Left forelimb (tissue), 1 donor: ENCODE measurements at regions not wholly inside any gene's neighbourhood (a gene's known extent, or its start where the extent isn't known, plus 50 kb on each side); places are given as distances from the start of the nearest gene placed in this dataset.
"Not testable (repeated sequence)": the region's sequence is repeated elsewhere in the genome, so short reads cannot be mapped to it uniquely, and the experiment has no call there.

Experiments
- DNase-seq: peaks from one replicate; pipeline ENCODE4 v3.0.0-alpha.2; 2018; ENCODE audit warnings: low spot score

- peak; percentile 67 for DNase-seq
Measured at GRCh38 chr3:28575746-28576613, 227.4 kb upstream of the AZI2 start.

GRCh38 chr3:28576614-28577200 is 228.1 kb upstream of the AZI2 start:
- no peak for DNase-seq

GRCh38 chr3:28577941-28578500 is 229.4 kb upstream of the AZI2 start:
- no peak for DNase-seq

GRCh38 chr3:28586325-28586724 is 237.7 kb upstream of the AZI2 start:
- DNase-seq = no peak

GRCh38 chr3:28587723-28588122 is 239.1 kb upstream of the AZI2 start:
- DNase-seq = no peak

GRCh38 chr3:28590216-28590615 is 241.6 kb upstream of the AZI2 start:
- no peak for DNase-seq

- no peak for DNase-seq
Measured at GRCh38 chr3:28590860-28591259, 242.2 kb upstream of the AZI2 start.

GRCh38 chr3:28595372-28595771 is 246.7 kb upstream of the AZI2 start:
- no peak for DNase-seq

- DNase-seq = no peak
Measured at GRCh38 chr3:28597452-28597851, 248.8 kb upstream of the AZI2 start.

GRCh38 chr3:28598165-28598564 is 249.5 kb upstream of the AZI2 start:
- DNase-seq = no peak

GRCh38 chr3:28601291-28601690 is 252.7 kb upstream of the AZI2 start:
- no peak for DNase-seq

GRCh38 chr3:28606283-28606682 is 257.7 kb upstream of the AZI2 start:
- DNase-seq = no peak

- DNase-seq = no peak
Measured at GRCh38 chr3:28612232-28612631, 263.6 kb upstream of the AZI2 start.

- no peak for DNase-seq
Measured at GRCh38 chr3:28613511-28614106, 265.0 kb upstream of the AZI2 start.

- DNase-seq = no peak
Measured at GRCh38 chr3:28615071-28615470, 266.4 kb upstream of the AZI2 start.

GRCh38 chr3:28615971-28616370 is 267.3 kb upstream of the AZI2 start:
- DNase-seq = no peak

GRCh38 chr3:28617821-28618220 is 269.2 kb upstream of the AZI2 start:
- DNase-seq = no peak

- DNase-seq = no peak
Measured at GRCh38 chr3:28623106-28623505, 274.5 kb upstream of the AZI2 start.

GRCh38 chr3:28624084-28624483 is 275.5 kb upstream of the AZI2 start:
- no peak for DNase-seq

- not testable (repeated sequence) for DNase-seq
Measured at GRCh38 chr3:28627843-28628242, 279.2 kb upstream of the AZI2 start.

GRCh38 chr3:28634019-28634418 is 285.4 kb upstream of the AZI2 start:
- DNase-seq = no peak

GRCh38 chr3:28637742-28638141 is 289.1 kb upstream of the AZI2 start:
- no peak for DNase-seq

- no peak for DNase-seq
Measured at GRCh38 chr3:28645149-28645548, 296.5 kb upstream of the AZI2 start.
